ENCODE measurements at regions not wholly inside any gene's neighbourhood (a gene's known extent, or its start where the extent isn't known, plus 50 kb on each side); places are given as distances from the start of the nearest gene placed in this dataset.

DNA sequence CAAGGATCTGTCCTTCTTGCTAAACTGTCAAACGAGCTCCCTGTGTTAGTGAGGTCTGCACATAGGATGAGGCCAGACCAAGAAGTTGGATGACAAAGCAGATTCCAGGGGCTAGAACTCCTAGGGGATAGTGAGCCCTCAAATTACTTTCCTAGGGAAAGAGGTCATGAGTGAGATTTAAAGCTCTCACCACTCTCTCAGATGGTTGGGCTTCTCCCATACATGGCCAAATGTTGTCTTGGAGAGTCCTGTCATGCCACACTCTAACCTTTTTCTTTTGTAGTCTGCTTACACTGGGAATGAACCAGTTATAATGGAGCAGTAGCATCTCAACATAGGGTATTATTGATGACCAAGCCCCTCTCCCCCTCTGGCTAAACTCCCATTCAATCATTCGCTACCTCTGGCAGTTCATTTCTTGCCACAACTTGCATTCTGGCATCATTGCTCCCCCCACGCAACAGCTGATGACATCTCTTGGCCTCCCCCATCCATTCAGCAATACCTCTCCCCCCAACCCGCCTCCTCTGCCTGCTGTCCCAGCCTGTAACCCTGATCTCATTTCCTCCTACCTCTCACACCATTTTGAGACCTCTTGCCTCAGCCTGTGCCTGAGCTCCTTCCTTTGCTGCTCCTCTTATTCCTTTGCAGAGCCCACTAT lies 64.7 kb upstream of the CISTR start:
- CTCF ChIA-PET (ENCODE audit: partially characterized antibody): interaction anchor here (0.8 to 5.7 kb wide), 6 partner anchors 10 to 138 kb away, joined by 3 to 24 read pairs (median 4); partner anchors contain the start of gene HOXC12
- peaks cover 0 to 3% (median under 1%) of the 10 kb centered on the region in 4 experiments; a peak in 3 of 7 replicates for H3K27me3 ChIP-seq (replicated peaks in 1 of 4; ENCODE audit: control insufficient read depth in 3 of 4, extremely low read depth in 1 of 4, insufficient read depth in 3 of 4, low read length in 3 of 4)

More for the DNA sequence above, 64.7 kb upstream of the CISTR start:
- FAIRE-seq (no peak), DNase-seq (ENCODE audit: low read depth in 1 of 2, low spot score in 2 of 2) (no peak)
- H3K14ac ChIP-seq (ENCODE audit: insufficient read length): no peak overlapping the region
- no peak overlapping the region for H2BK120ac ChIP-seq (replicated peaks; ENCODE audit: low read depth, low read length)
- 86% methylated on average over 4 of the region's 4 CpGs; no CpG with 5 or more reads in 1 of the 2 experiments for WGBS, 2 experiments (ENCODE audit: extremely low coverage in 1 of 2, insufficient coverage in 1 of 2, insufficient read length in 1 of 2, insufficient replicate concordance in 2 of 2, low coverage in 1 of 2, low lambda C conversion rate in 2 of 2, missing lambda C conversion rate in 1 of 2)
- H4K91ac ChIP-seq (replicated peaks; ENCODE audit: insufficient read length, low read length): no peak overlapping the region
- H3K4me3 ChIP-seq (ENCODE audit: extremely low read depth in 1 of 4, insufficient read depth in 2 of 4, low read depth in 3 of 4, low read length in 4 of 4): no peak overlapping the region
- no peaks in the 10 kb centered on the region for H3K36me3 ChIP-seq (ENCODE audit: control insufficient read depth in 2 of 4, insufficient read depth in 4 of 4, low read length in 3 of 4)
- H4K5ac ChIP-seq (ENCODE audit: insufficient read length, low read depth, low read length): no peak overlapping the region
- TF ChIP-seq BRCA1 (IDR thresholded peaks at IDR 0.05; ENCODE audit: low read depth, low read length) (no peak), NANOG (IDR thresholded peaks at IDR 0.05; ENCODE audit: insufficient read depth, low read depth, low read length, poor library complexity, severe bottlenecking) (no peak), SIN3A (conservative IDR thresholded peaks at IDR 0.05 in 1 of 2, IDR thresholded peaks at IDR 0.05 in 1 of 2; ENCODE audit: low read depth in 1 of 2, low read length in 2 of 2) (no peak), JUND (IDR thresholded peaks at IDR 0.05; ENCODE audit: low read length) (no peak)
- no peak overlapping the region for H2AK5ac ChIP-seq (ENCODE audit: low read depth, low read length)
- H3K9ac ChIP-seq (replicated peaks in 1 of 4; ENCODE audit: extremely low read depth in 1 of 4, low read depth in 3 of 4, low read length in 3 of 4): no peak overlapping the region
- POLR2A ChIA-PET (ENCODE audit: partially characterized antibody): interaction anchor here (0.6 to 1.3 kb wide), 3 partner anchors 9 to 143 kb away, joined by 3 read pairs; no protein-coding TSS in a partner anchor
- H3K56ac ChIP-seq (replicated peaks; ENCODE audit: insufficient read length, low read depth, low read length): no peak overlapping the region
- no peaks in the 10 kb centered on the region for H3K79me1 ChIP-seq (ENCODE audit: low read depth, low read length)
- no peak overlapping the region for H3K27ac ChIP-seq (ENCODE audit: low read depth, low read length)
- no peaks in the 10 kb centered on the region for H3K4me1 ChIP-seq (replicated peaks in 1 of 4; ENCODE audit: control insufficient read depth in 3 of 4, insufficient read depth in 4 of 4, low read length in 3 of 4)
- no peaks in the 10 kb centered on the region for H3K79me2 ChIP-seq (ENCODE audit: control insufficient read depth in 1 of 2, insufficient read depth in 2 of 2, low read length in 2 of 2)
- H2BK5ac ChIP-seq (ENCODE audit: low read depth, low read length): no peak overlapping the region
- H3K4ac ChIP-seq (replicated peaks; ENCODE audit: insufficient read length, low read depth, low read length): no peak overlapping the region
- no peak overlapping the region for H3K4me2 ChIP-seq (ENCODE audit: insufficient read depth in 1 of 2, low read depth in 2 of 2, low read length in 2 of 2)
- no peak overlapping the region for H2BK15ac ChIP-seq (ENCODE audit: low read length)
- H4K20me1 ChIP-seq (replicated peaks in 1 of 2; ENCODE audit: control insufficient read depth in 1 of 2, insufficient read depth in 2 of 2, low read length in 2 of 2): no peaks in the 10 kb centered on the region
- no peaks in the 10 kb centered on the region for H3K9me3 ChIP-seq (ENCODE audit: insufficient read depth in 2 of 2, low read depth in 1 of 2, low read length in 1 of 2)
- H2BK12ac ChIP-seq (ENCODE audit: low read depth, low read length): no peak overlapping the region
- H3K23me2 ChIP-seq (ENCODE audit: low read depth, low read length): no peaks in the 10 kb centered on the region
- H4K8ac ChIP-seq (ENCODE audit: extremely low read depth, insufficient read depth, low read length): no peak overlapping the region
- H3K18ac ChIP-seq (ENCODE audit: extremely low read depth, low read length): no peak overlapping the region
- no peak overlapping the region for H2AFZ ChIP-seq (ENCODE audit: low read length)
- no peak overlapping the region for H2BK20ac ChIP-seq (ENCODE audit: low read length)
- H3K23ac ChIP-seq (ENCODE audit: insufficient read length): no peak overlapping the region

Data from H1 (cell line).